ACC112 (cell line): ENCODE measurements at regions not wholly inside any gene's neighbourhood (a gene's known extent, or its start where the extent isn't known, plus 50 kb on each side); places are given as distances from the start of the nearest gene placed in this dataset.

ENCODE experiments used
- H2AFZ ChIP-seq: fragments of 200-600 bp; sonication (generic); one replicate; pipeline ENCODE4 v1.6.0; 2017; ENCODE audit warnings: antibody characterized with exemption, low read length; ENCODE audit not compliant: unreplicated experiment
- H3K27ac ChIP-seq: fragments of 200-600 bp; sonication (generic); 2 replicates; pipeline ENCODE4 v1.5.1; 2014; ENCODE audit warnings: low read depth, mild to moderate bottlenecking, antibody characterized with exemption, low read length, moderate library complexity
- H3K27me3 ChIP-seq: fragments of 200-600 bp; sonication (generic); 2 replicates; pipeline ENCODE4 v1.6.1; 2014; ENCODE audit warnings: mild to moderate bottlenecking, antibody characterized with exemption, low read length, moderate library complexity, mixed read lengths; ENCODE audit not compliant: insufficient read depth
- H3K36me3 ChIP-seq: fragments of 200-600 bp; sonication (generic); 2 replicates; pipeline ENCODE4 v1.6.1; 2016; ENCODE audit warnings: mild to moderate bottlenecking, antibody characterized with exemption, low read length, moderate library complexity, mixed read lengths; ENCODE audit not compliant: insufficient read depth
- H3K4me1 ChIP-seq: fragments of 200-600 bp; sonication (generic); one replicate; pipeline ENCODE4 v1.6.1; 2016; ENCODE audit warnings: low read length, mixed read lengths; ENCODE audit not compliant: insufficient read depth, unreplicated experiment, control insufficient read depth
- H3K4me3 ChIP-seq: fragments of 200-600 bp; sonication (generic); 2 replicates; pipeline ENCODE4 v1.5.1; 2014; ENCODE audit warnings: mild to moderate bottlenecking, low read depth, low read length
- H3K79me2 ChIP-seq: fragments of 200-600 bp; sonication (generic); one replicate; pipeline ENCODE4 v1.6.0; 2016; ENCODE audit warnings: low read length; ENCODE audit not compliant: control insufficient read depth, unreplicated experiment, insufficient read depth

GRCh38 chr13:84044805-84045204 is 162.5 kb upstream of the SLITRK1 start:
- Histone ChIP-seq H3K27me3 (no peaks in the 10 kb centered on the region), H3K4me1 (peaks cover 4% of the 10 kb centered on the region), H3K27ac (no peak overlapping the region), H3K4me3 (no peak overlapping the region), H3K79me2 (no peaks in the 10 kb centered on the region), H3K36me3 (no peaks in the 10 kb centered on the region), H2AFZ (no peak overlapping the region)

GRCh38 chr13:84038001-84038400 is 155.7 kb upstream of the SLITRK1 start:
- no peak overlapping the region for H3K27ac ChIP-seq
- peaks cover 4% of the 10 kb centered on the region for H3K4me1 ChIP-seq
- H3K27me3 ChIP-seq: no peaks in the 10 kb centered on the region
- H3K36me3 ChIP-seq: no peaks in the 10 kb centered on the region
- H3K4me3 ChIP-seq: no peak overlapping the region
- H2AFZ ChIP-seq: no peak overlapping the region
- H3K79me2 ChIP-seq: no peaks in the 10 kb centered on the region

GRCh38 chr13:84032116-84032515 is 149.8 kb upstream of the SLITRK1 start:
- no peak overlapping the region for H3K27ac ChIP-seq
- H3K79me2 ChIP-seq: no peaks in the 10 kb centered on the region
- H3K36me3 ChIP-seq: no peaks in the 10 kb centered on the region
- H3K27me3 ChIP-seq: no peaks in the 10 kb centered on the region
- H3K4me1 ChIP-seq: no peaks in the 10 kb centered on the region
- H2AFZ ChIP-seq: no peak overlapping the region
- H3K4me3 ChIP-seq: no peak overlapping the region

GRCh38 chr13:84031120-84031519 is 148.8 kb upstream of the SLITRK1 start:
- Histone ChIP-seq H3K4me1 (no peaks in the 10 kb centered on the region), H2AFZ (no peak overlapping the region), H3K36me3 (no peaks in the 10 kb centered on the region), H3K27ac (no peak overlapping the region), H3K79me2 (no peaks in the 10 kb centered on the region), H3K4me3 (no peak overlapping the region), H3K27me3 (no peaks in the 10 kb centered on the region)

- H3K27me3 ChIP-seq: no peaks in the 10 kb centered on the region
- no peaks in the 10 kb centered on the region for H3K36me3 ChIP-seq
- H3K79me2 ChIP-seq: no peaks in the 10 kb centered on the region
- H2AFZ ChIP-seq: no peak overlapping the region
- H3K4me1 ChIP-seq: no peaks in the 10 kb centered on the region
- no peak overlapping the region for H3K27ac ChIP-seq
- H3K4me3 ChIP-seq: no peak overlapping the region
Observed at GRCh38 chr13:84029396-84029795, 147.1 kb upstream of the SLITRK1 start.

GRCh38 chr13:84025824-84026223 is 143.6 kb upstream of the SLITRK1 start:
- Histone ChIP-seq H3K27me3 (no peaks in the 10 kb centered on the region), H2AFZ (no peak overlapping the region), H3K27ac (no peak overlapping the region), H3K79me2 (no peaks in the 10 kb centered on the region), H3K4me3 (no peak overlapping the region), H3K36me3 (no peaks in the 10 kb centered on the region), H3K4me1 (no peaks in the 10 kb centered on the region)

GRCh38 chr13:83996415-83996814 is 114.1 kb upstream of the SLITRK1 start:
- Histone ChIP-seq H3K4me1 (no peaks in the 10 kb centered on the region), H2AFZ (no peak overlapping the region), H3K36me3 (no peaks in the 10 kb centered on the region), H3K79me2 (no peaks in the 10 kb centered on the region), H3K27ac (no peak overlapping the region), H3K4me3 (no peak overlapping the region), H3K27me3 (no peaks in the 10 kb centered on the region)

- Histone ChIP-seq H3K36me3 (no peaks in the 10 kb centered on the region), H3K4me3 (no peak overlapping the region), H3K27me3 (no peaks in the 10 kb centered on the region), H3K79me2 (no peaks in the 10 kb centered on the region), H3K27ac (no peak overlapping the region), H3K4me1 (no peaks in the 10 kb centered on the region), H2AFZ (no peak overlapping the region)
Observed at GRCh38 chr13:83995930-83996329, 113.7 kb upstream of the SLITRK1 start.

- no peaks in the 10 kb centered on the region for H3K27me3 ChIP-seq
- no peak overlapping the region for H3K27ac ChIP-seq
- no peaks in the 10 kb centered on the region for H3K36me3 ChIP-seq
- H2AFZ ChIP-seq: no peak overlapping the region
- no peaks in the 10 kb centered on the region for H3K79me2 ChIP-seq
- no peak overlapping the region for H3K4me3 ChIP-seq
- no peaks in the 10 kb centered on the region for H3K4me1 ChIP-seq
Observed at GRCh38 chr13:83992566-83993358, 110.5 kb upstream of the SLITRK1 start.

- no peaks in the 10 kb centered on the region for H3K27me3 ChIP-seq
- H3K27ac ChIP-seq: no peak overlapping the region
- H2AFZ ChIP-seq: no peak overlapping the region
- H3K79me2 ChIP-seq: no peaks in the 10 kb centered on the region
- no peaks in the 10 kb centered on the region for H3K36me3 ChIP-seq
- no peak overlapping the region for H3K4me3 ChIP-seq
- no peaks in the 10 kb centered on the region for H3K4me1 ChIP-seq
Observed at GRCh38 chr13:83987394-83987793, 105.1 kb upstream of the SLITRK1 start.

- no peak overlapping the region for H3K4me3 ChIP-seq
- no peaks in the 10 kb centered on the region for H3K27me3 ChIP-seq
- H2AFZ ChIP-seq: no peak overlapping the region
- no peak overlapping the region for H3K27ac ChIP-seq
- H3K4me1 ChIP-seq: no peaks in the 10 kb centered on the region
- H3K36me3 ChIP-seq: no peaks in the 10 kb centered on the region
- no peaks in the 10 kb centered on the region for H3K79me2 ChIP-seq
Observed at GRCh38 chr13:83984793-83985192, 102.5 kb upstream of the SLITRK1 start.
